Endothelial cell of umbilical vein (primary cell): ENCODE measurements at regions not wholly inside any gene's neighbourhood (a gene's known extent, or its start where the extent isn't known, plus 50 kb on each side); places are given as distances from the start of the nearest gene placed in this dataset.

Experiments
- BruUV-seq: library from RNA; stranded (reverse); fragments of 400-500 nt; replicated peaks from 2 replicates; lab custom pipeline; 2021; lab: Mats Ljungman, UMichigan
- CTCF ChIA-PET: fragments of 300-600, 350-600 bp; sonication (Branson Sonifier 250); formaldehyde crosslinking; loops from one replicate; lab custom pipeline; 2021; ENCODE audit warnings: antibody characterized with exemption, inconsistent platforms; lab: Charles Lee
- POLR2A ChIA-PET: fragments of 300-600, 350-600 bp; sonication (Branson Sonifier 250); formaldehyde crosslinking; loops from one replicate; lab custom pipeline; 2021; ENCODE audit warnings: antibody characterized with exemption, inconsistent platforms; lab: Charles Lee
- DNase-seq: peaks from one replicate; pipeline ENCODE4 v3.0.0-alpha.2; 2011; ENCODE audit warnings: low read depth, low spot score
- FAIRE-seq: peaks from 2 replicates; lab custom pipeline; 2011; peaks lifted over from hg19 to GRCh38; lab: Jason Lieb, UNC
- H2AFZ ChIP-seq: 2 replicates; pipeline ENCODE4 v1.6.0; 2012; ENCODE audit warnings: low read depth, low read length, control low read depth, inconsistent platforms
- H3K27ac ChIP-seq: 2 replicates; pipeline ENCODE4 v1.5.1; 2011; ENCODE audit warnings: low read depth, mild to moderate bottlenecking, control low read depth, low read length, moderate library complexity; ENCODE audit not compliant: insufficient read depth
- H3K27me3 ChIP-seq, 2 experiments: 2 replicates each; pipeline versions ENCODE4 v1.6.0 to v1.6.1; 2011; ENCODE audit warnings: low read length in 2 of 2, mixed read lengths in 1 of 2; ENCODE audit not compliant: control insufficient read depth in 2 of 2, insufficient read depth in 2 of 2
- H3K36me3 ChIP-seq, 2 experiments: 2 replicates in 1 of 2; 3 replicates in 1 of 2; pipeline ENCODE4 v1.5.1; 2011; ENCODE audit warnings: low read length in 2 of 2, mild to moderate bottlenecking in 1 of 2, moderate library complexity in 1 of 2; ENCODE audit not compliant: control insufficient read depth in 2 of 2, insufficient read depth in 2 of 2; ENCODE audit errors: extremely low read depth in 1 of 2
- H3K4me1 ChIP-seq: 3 replicates; pipeline ENCODE4 v1.5.1; 2011; ENCODE audit warnings: mild to moderate bottlenecking, low read length; ENCODE audit not compliant: control insufficient read depth, insufficient read depth; ENCODE audit errors: extremely low read depth
- H3K4me2 ChIP-seq: 2 replicates; pipeline ENCODE4 v1.6.1; 2011; ENCODE audit warnings: low read length, control low read depth, mixed read lengths; ENCODE audit not compliant: insufficient read depth
- H3K4me3 ChIP-seq, 3 experiments: fragments of 200-600 bp in 1 of 3; sonication (generic), shearing (Covaris generic) in 1 of 3; replicated peaks in 1 of 3; 2 replicates each; pipeline ENCODE4 v1.5.1; 2011 to 2016; ENCODE audit warnings: control low read depth in 3 of 3, low read length in 3 of 3, mild to moderate bottlenecking in 2 of 3, inconsistent platforms in 1 of 3, low read depth in 1 of 3, moderate library complexity in 1 of 3; ENCODE audit not compliant: insufficient read depth in 1 of 3
- H3K79me2 ChIP-seq: 2 replicates; pipeline ENCODE4 v1.6.0; 2012; ENCODE audit warnings: low read length, inconsistent platforms; ENCODE audit not compliant: control insufficient read depth, insufficient read depth
- H3K9ac ChIP-seq: replicated peaks from 2 replicates; pipeline ENCODE3; 2011; ENCODE audit warnings: low read length, control low read depth; ENCODE audit not compliant: insufficient read depth; ENCODE audit errors: extremely low read depth
- H3K9me1 ChIP-seq: replicated peaks from 3 replicates; pipeline ENCODE4 v1.6.0; 2011; ENCODE audit warnings: mild to moderate bottlenecking, low read length; ENCODE audit not compliant: control insufficient read depth, insufficient read depth; ENCODE audit errors: extremely low read depth
- H3K9me3 ChIP-seq: replicated peaks from 2 replicates; pipeline ENCODE4 v1.5.1; 2012; ENCODE audit warnings: low read length, inconsistent platforms; ENCODE audit not compliant: control insufficient read depth, insufficient read depth
- H4K20me1 ChIP-seq: replicated peaks from 2 replicates; pipeline ENCODE3; 2011; ENCODE audit warnings: mild to moderate bottlenecking, low read length; ENCODE audit not compliant: control insufficient read depth, insufficient read depth; ENCODE audit errors: extremely low read depth
- CTCF ChIP-seq, 2 donors: IDR thresholded peaks; 1 replicate in 1 of 2; 2 replicates in 1 of 2; pipeline ENCODE4 v1.5.1; 2011; ENCODE audit warnings: low read length in 2 of 2, mild to moderate bottlenecking in 2 of 2, moderate library complexity in 2 of 2, control low read depth in 1 of 2, inconsistent platforms in 1 of 2, low read depth in 1 of 2; ENCODE audit not compliant: insufficient read depth in 1 of 2; ENCODE audit errors: extremely low read depth in 1 of 2
- EZH2 ChIP-seq: IDR thresholded peaks from 2 replicates; pipeline ENCODE4 v1.6.1; 2012; ENCODE audit warnings: borderline replicate concordance, low read depth, mild to moderate bottlenecking, moderate library complexity, low read length, inconsistent platforms; ENCODE audit not compliant: severe bottlenecking
- FOS ChIP-seq: IDR thresholded peaks from 2 replicates; pipeline ENCODE4 v1.6.1; 2011; ENCODE audit warnings: mild to moderate bottlenecking, low read length, moderate library complexity, borderline replicate concordance; ENCODE audit not compliant: insufficient read depth
- GATA2 ChIP-seq: IDR thresholded peaks from 2 replicates; pipeline ENCODE4 v1.7.0; 2011; ENCODE audit warnings: low read depth, mild to moderate bottlenecking, moderate library complexity, mixed read lengths, low read length; ENCODE audit not compliant: insufficient read length, insufficient read depth
- JUN ChIP-seq: IDR thresholded peaks from 2 replicates; pipeline ENCODE4 v1.6.1; 2011; ENCODE audit warnings: borderline replicate concordance, low read depth; ENCODE audit not compliant: insufficient read length, insufficient read depth
- MAX ChIP-seq: IDR thresholded peaks from 2 replicates; pipeline ENCODE4 v1.6.1; 2011; ENCODE audit not compliant: insufficient read depth, insufficient read length
- MYC ChIP-seq: IDR thresholded peaks from one replicate; pipeline ENCODE4 v1.6.1; 2011; ENCODE audit warnings: mild to moderate bottlenecking, low read depth, low read length
- POLR2A ChIP-seq: IDR thresholded peaks from 2 replicates; pipeline ENCODE4 v1.6.1; 2012; ENCODE audit warnings: low read depth, mild to moderate bottlenecking, control low read depth, low read length
- POLR2AphosphoS5 ChIP-seq: IDR thresholded peaks from 2 replicates; pipeline ENCODE4 v1.6.1; 2012; ENCODE audit warnings: low read depth, mild to moderate bottlenecking, control low read depth, low read length, moderate library complexity; ENCODE audit not compliant: insufficient read depth
- dilution Hi-C: fragments of 300-500 bp; cut with MboI; formaldehyde crosslinking; loops from one replicate; pipeline ENCODE4 v1.15.0; 2019; ENCODE audit warnings: low sequenced_read_pairs; ENCODE audit not compliant: extremely low pct_ligation_motif_present
- intact Hi-C: fragments of 100-400 bp; cut with micrococcal nuclease; formaldehyde crosslinking; loops from one replicate; pipeline ENCODE4 v1.10.0; 2022

- ChIA-PET CTCF (no interaction called here), POLR2A (no interaction called here)
- Histone ChIP-seq H2AFZ (no peak overlapping the region), H3K9me1 (no peaks in the 10 kb centered on the region), H3K36me3 (no peaks in the 10 kb centered on the region), H3K27ac (no peak overlapping the region), H3K4me2 (no peak overlapping the region), H3K27me3 (no peaks in the 10 kb centered on the region), H3K4me3 (no peak overlapping the region), H3K9ac (no peak overlapping the region), H3K79me2 (peaks cover 11% of the 10 kb centered on the region), H3K4me1 (peaks cover under 1% of the 10 kb centered on the region), H3K9me3 (no peaks in the 10 kb centered on the region), H4K20me1 (no peaks in the 10 kb centered on the region)
- dilution Hi-C loops, result no loop called here
- TF ChIP-seq MAX, result no peak
- no peak for TF ChIP-seq EZH2
- no peak for TF ChIP-seq POLR2AphosphoS5
- TF ChIP-seq JUN, result no peak
- intact Hi-C loops, result no loop called here
- no TSS peak for BruUV-seq
- no peak for FAIRE-seq
- DNase-seq, result no peak
Observed at GRCh38 chr14:89609500-89610100, 192.6 kb upstream of the FOXN3 start.

GRCh38 chr14:89607453-89607852 lies 190.4 kb upstream of the FOXN3 start:
- FAIRE-seq, result no peak
- no peak overlapping the region for H3K4me2 ChIP-seq
- dilution Hi-C loops (no loop called here), intact Hi-C loops (no loop called here)
- TF ChIP-seq JUN (no peak), MYC (no peak), GATA2 (no peak), MAX (no peak), POLR2A (no peak), EZH2 (no peak), POLR2AphosphoS5 (no peak), FOS (no peak), CTCF (IDR thresholded peaks at IDR 0.05; ENCODE audit: extremely low read depth in 1 of 2, insufficient read depth in 1 of 2, low read depth in 1 of 2, low read length in 2 of 2) (no peak)
- POLR2A ChIA-PET, result no interaction called here
- H2AFZ ChIP-seq, result no peak overlapping the region
- BruUV-seq, result no TSS peak
- H3K27me3 ChIP-seq, result no peaks in the 10 kb centered on the region
- no peaks in the 10 kb centered on the region for H3K9me3 ChIP-seq
- H3K4me3 ChIP-seq, result no peak overlapping the region
- H3K79me2 ChIP-seq, result peaks cover 8% of the 10 kb centered on the region
- no peaks in the 10 kb centered on the region for H4K20me1 ChIP-seq
- H3K4me1 ChIP-seq, result no peaks in the 10 kb centered on the region
- CTCF ChIA-PET, result interaction anchor here (1.1 kb wide), 1 partner anchor 11 kb away, joined by 3 read pairs; no protein-coding TSS in a partner anchor
- H3K27ac ChIP-seq, result no peak overlapping the region
- no peak for DNase-seq
- no peaks in the 10 kb centered on the region for H3K9me1 ChIP-seq
- no peaks in the 10 kb centered on the region for H3K36me3 ChIP-seq
- H3K9ac ChIP-seq, result no peak overlapping the region
